LHCN-M2 (cell line): ENCODE measurements at regions not wholly inside any gene's neighbourhood (a gene's known extent, or its start where the extent isn't known, plus 50 kb on each side); places are given as distances from the start of the nearest gene placed in this dataset.

Experiments used
- DNase-seq: peaks from one replicate; pipeline ENCODE4 v3.0.0-alpha.2; 2012; ENCODE audit warnings: low read depth

DNA sequence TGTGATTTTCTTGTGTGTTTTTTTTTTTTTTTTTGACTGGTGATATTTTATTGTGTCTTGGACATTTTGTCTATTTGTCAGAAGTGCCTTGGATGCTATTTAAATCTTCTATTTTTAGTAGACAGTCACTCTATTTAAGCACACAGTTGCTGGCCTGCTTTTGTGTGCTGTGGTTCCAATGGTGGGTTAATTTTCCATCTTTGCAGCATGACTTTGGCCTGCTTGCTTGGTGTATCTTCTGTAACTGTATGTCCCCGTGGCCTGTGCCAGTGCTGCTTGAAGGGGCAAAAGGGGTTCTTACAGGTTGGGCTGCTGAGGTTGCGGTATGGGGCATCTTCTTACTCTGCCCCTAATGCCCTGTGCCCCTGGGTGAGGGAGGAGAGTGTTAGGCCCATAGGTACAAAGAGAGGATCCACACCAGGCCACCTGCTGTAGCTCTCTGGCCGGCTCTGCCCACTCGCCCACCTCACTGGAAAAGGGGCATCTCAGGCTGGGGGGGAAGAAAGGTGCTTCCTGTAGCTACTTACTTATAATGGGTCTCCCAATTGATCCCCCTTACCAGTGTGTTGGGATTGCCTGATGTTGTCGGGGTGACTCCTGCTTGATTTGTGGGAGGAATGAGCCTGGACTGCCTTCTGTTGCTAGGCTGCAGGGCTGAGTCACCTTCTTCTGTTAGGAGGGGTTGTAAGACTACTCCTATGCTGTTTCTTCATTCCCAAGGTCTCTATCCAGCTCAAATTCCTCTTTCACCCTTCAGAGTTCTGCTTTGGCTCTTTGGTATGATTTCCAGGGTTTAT lies 490.0 kb upstream of the HS6ST1 start:
- DNase-seq = no peak

DNA sequence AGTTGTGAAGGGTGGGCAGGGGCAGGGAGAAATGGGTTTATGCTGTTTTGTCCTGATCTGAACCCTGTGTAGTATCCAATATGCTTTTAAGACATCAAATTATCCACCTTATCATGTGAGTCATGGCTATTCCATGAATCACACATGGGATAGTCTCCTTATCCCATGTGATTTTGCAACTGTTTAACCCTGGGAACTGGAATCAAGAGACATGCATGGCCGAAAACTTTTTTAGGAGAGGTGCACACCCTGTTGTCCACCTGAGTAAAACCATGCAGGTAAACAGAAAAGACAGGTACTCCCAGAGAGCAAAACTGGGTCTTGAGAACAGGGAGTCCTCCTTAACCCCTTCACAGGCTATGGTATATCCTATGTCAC lies 490.6 kb upstream of the HS6ST1 start:
- no peak for DNase-seq

DNA sequence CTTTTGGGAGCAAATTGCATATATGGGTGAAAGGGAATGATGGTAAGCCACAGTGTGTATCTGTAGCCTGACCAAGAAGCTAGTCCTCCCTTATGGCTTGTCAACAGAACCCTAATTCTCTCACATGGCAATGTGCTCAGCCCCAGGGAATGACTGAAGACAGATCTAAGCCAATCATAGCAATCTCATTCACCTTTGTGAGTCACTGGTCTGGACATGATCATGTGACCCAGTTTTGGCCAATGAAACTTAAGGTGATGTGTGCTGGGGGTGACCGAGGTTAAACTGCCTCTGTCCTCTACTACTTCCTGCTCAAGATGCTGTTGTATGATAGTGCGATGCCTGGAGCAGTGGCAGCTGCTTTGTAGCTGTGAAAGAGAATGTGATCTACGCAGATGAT lies 491.2 kb upstream of the HS6ST1 start:
- DNase-seq = no peak

DNA sequence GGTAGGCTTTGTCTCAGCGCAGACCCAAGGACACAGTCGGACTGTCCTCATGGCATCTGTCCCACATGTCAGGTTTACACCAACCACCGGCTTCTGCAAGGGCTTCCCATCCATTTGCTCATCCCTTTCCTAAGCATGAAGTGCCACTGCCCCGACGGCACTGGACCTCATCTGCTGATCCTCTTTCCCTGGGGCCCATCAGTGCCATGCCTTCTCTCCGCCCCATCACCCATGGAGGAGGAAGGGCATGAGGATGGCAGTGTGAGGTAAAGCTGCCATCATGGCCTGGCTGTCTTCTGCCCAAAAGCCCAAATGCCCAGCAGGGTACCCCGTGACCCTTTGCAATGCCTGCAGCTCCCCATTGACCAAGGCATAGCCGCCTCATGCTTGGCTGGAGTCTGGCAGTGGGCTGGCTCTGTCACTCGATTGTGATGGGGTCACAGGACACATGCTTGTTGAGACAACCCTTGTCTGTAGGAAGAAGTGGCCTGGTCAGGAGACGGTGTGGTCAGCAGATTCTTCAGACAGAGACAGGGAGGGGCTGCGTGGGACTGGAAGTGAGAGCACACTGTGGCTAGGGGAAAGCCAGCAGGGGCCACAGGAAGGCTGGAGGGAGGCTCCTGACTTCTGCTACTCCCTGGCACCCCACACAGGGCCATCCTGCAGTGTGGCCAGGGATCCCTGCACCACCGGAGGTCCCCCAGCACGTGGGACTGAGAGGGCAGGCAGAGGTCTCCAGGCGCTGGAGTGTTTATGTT lies 493.7 kb upstream of the HS6ST1 start:
- no peak for DNase-seq

DNA sequence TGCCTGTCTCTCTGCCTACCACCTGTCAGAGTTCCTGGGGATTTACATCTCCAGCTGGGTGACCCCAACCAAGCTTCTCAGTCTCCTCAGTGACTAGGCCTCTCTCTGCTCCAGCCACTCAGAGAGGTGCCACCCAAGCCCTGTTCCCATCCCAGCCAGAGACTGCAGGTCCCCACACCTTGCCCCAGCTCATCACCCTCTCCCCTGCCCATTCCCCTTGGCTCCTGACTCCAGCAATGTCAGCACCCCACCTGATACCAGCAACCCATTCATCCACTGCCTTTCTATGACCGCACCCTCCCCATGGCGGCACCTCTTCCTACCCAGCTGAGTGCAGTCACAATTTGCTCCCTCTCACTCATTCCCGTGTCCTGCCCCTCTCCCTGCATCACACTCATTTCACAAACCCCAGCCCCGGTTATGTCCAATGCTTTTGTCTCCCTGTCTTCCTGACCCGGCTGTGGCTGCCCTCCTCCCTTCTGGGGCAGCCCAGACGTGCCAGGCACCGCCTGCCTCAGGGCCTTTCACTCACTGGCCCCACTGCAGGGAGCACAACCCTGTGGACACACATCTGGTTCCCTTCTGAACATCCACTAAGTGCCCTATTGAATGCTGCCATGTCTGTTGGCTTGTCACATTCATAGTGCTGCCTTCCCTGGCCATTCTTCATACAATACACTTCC lies 494.8 kb upstream of the HS6ST1 start:
- no peak for DNase-seq

DNA sequence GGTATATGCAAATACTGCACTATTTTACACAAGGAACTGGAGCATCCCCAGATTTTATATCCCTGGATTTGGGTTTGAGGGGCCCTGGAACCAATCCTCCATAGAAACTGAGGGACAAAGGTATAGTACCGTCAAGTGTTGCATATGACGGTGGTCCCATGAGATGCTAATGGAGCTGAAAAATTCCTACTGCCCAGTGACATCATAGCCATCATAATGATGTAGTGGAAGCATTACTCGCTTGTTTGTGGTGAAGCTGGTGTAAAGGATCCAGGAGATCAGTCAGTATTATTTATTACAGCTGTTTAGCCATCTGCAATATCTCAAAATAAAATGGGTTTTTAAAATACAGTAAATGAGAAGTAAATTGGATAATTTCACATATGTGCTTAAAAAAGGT lies 496.6 kb upstream of the HS6ST1 start:
- no peak for DNase-seq

DNA sequence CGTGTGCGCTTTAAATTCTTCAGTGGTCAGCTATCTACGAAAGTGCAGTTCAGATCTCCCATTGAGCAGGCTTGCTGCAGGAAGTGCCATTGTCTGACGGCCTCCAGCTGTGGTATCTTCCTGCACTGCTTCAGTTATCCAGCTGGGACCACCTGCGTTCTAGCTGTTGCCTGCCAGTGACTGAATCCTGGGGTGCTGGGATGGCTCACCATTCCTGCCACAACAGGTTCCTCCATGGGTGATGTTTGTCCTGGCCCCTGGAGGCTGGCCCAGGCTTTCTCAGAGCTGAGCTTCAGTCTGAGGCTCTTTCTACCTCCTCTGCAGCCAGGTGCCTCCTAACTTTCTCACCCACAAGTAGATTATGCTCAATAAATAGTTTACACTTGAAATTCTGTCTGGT lies 498.5 kb upstream of the HS6ST1 start:
- DNase-seq = no peak

DNA sequence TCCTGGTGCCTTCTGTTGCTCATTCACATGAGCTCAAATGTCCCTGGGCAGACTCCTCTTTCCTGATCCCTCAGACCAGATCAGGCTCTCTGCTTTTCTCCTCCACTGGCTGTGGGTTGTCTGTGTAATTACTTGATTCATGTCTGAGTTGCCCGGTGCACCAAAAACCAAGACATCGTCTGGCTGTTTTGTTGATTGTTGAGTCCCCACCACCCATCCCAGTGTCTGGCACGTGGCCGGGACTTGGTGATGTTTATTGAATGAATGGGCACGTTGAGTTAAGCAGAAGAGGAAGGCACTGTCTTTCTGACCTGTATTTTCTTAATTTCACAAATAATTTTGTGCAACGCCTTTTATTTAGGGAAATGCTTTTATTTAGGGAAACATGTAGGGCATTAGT lies 499.1 kb upstream of the HS6ST1 start:
- no peak for DNase-seq

DNA sequence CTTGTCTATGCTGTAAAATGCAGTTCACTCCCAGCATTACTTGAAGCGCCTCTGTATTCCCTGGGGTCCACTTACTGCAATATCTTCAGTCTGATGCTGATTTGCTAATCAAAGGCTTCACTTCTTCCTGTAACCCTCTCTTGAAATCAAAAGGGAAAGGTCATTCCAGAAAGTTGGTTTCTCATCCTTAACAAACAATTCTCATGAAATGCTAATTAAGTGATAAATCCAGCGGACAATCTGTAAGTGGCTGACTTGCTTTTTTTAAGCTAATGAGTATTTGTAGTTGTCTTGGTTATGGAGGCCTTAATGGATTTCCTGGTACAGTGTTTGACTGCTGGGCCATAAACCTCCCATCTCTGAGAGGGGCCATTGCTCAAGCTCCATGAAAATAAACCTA lies 499.6 kb upstream of the HS6ST1 start:
- DNase-seq = no peak

DNA sequence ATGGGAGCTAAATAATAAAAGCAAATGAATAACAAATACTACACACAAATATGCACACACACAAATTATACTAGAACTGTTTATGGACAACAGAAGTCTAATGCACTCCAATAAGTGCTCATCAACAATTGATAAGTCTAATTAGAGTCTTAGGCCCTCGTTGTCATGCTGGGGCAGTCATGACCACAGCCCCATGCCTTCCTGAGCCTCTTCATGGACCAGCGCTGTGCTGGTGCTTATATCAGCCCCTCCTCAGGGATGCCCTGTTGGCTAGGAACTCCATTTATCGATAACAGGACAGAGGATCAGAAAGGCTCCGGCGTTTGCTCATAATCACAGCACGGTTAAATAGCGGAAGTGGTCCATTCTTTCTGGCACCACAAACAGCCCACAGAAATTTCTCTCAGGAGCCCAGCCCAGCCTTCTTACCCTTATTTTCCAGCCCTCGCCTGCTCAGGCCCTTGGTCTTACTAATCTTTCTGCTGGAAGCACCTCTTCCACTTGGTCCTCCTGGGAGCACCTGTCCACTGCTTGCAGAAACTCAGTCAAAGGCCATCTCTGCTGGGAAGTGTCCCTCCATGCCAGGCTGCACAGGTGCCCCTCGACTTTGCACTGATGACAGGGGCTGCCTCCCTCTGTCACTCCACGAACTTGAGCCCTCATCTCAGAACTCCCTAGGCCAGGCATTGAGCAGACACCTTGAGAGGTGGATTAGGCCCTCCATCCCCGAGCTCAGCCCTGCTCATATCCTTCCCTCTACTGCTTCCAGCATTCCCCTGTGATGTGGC lies 500.2 kb upstream of the HS6ST1 start:
- DNase-seq = no peak

DNA sequence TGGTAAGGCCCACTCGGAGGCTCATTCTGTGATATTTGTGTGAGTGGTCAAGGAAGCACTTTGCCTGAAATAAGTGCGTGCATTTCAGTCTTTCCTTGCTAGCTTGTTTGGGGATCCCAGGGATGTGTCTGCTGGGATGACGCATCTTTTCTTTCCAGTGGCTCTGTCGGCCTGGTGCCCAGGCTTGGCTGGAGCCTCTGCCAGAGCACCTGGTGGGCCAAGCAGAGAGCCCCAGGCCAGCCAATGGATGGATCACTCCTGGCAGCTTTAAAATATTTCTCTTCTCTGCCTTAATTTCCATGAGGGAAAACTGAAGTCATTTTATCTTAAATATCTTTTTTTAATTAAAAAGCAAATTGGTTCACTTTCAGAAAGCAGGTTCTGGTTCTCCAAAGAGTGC lies 501.8 kb upstream of the HS6ST1 start:
- no peak for DNase-seq

DNA sequence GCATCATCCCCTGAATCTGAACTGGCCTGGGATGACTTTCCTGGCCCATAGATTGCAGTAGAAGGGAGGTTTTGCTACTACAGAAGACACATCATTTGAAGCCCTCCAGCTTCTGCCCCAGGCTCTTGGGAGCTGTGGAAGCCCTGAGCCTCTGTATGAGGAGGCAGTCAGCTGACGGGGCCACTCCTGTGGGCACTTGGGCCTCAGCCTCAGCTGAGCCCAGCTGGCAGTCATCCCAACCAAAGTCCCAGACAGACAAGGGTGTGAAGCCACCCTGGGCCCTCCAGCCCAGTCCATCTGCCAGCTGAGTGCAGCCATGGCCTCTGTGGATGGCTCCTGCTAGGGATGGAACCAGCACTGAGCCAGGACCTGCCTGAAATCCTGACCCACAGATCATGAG lies 502.3 kb upstream of the HS6ST1 start:
- no peak for DNase-seq

DNA sequence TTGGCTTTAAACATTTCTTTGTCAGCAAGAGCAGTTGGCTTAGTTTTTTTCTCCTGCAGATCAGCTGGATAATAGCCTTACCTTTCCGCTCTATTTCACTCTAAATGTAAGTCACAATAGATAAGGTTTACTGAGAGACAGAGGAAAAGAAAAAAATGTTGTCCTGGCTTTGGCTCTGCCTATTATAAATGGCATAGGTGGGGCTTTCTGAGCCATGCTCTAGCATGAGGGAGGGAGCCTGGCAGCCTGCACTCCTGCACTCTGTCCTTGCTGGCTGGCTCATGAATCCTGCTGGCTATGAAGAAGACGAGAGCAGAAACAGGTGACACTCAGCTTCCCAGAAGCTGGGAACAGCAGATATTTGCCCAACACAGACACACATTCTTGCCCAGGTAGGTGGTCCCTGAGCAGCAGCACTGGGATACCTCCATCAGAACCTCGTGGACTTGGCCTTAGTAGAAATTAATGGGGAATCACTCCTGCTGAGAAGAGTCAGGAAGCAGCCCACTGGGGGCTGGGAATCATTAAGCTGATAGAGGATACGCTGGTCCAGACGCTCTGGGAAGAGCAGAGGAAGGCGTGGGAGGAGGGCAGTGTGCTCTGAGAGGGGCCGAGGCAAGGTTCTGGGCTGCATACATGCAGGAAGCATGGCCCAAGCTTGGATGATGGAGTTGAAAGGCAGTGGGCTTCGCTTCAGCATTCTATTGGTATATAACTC lies 514.4 kb upstream of the HS6ST1 start:
- no peak for DNase-seq

DNA sequence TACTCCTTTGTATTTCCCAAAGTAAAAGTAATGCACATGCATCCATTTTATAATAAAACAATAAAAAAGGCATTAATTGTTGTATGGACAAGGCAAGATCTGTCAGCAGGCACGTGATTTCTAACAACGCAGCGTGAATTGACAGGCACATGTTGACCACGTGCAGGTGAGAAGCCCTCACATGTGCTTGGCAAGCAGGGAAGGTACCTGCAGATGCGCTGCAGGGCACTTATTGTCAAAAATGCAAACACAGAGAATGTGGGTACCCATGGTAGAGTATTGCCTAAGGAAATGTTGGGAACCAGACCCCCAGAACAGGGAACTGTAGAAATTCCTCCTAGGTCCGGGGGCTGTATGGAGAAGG lies 515.0 kb upstream of the HS6ST1 start:
- DNase-seq = no peak

DNA sequence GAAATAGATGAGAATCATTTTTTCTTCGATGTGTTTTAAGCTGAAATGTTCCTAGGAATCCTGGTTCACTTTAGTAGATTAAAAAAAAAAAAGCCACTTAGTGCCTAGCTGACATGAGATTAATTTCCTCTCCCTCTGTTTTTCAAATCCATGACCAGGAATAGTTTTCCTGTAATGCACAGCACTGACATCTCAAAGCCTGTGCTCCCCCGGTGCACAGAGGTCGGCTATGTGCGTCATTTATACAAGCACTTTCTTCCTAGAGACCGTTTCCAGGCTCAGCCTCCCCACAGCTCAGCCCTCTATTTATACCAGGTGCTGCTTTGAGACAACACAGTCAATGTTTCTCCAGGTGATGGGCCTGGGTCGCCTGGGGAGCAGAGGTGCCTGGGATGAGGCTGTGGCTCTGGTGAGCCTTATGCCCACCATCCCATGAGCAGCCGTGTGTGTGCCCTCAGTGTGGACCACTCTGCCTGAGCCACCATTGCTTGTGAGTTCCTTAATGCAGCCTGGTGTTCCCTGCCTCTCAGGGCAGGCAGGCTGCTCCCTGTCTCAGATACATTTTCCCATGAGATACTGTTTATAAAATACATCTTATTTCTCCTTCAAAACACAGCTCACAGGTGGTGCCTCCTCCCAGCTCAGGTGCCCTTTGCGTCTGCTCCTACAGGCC lies 515.7 kb upstream of the HS6ST1 start:
- no peak for DNase-seq

DNA sequence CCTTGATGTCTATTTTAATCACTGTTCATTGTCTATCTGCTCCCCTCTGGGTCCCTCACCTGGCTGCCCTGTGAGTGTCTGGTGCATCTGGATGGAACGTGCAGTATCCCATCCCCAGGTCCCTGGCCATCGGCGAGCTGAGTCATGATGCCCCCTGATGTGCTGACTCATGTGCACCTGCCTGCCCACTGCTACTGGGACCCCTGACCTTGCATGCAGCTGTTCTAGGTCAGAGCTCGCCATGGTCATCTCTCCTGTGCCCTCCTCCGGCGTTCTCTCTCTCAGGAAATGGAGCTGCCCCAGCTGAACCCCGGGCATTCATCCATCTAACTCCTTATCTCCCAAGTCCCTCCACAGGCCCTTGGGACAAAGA lies 516.2 kb upstream of the HS6ST1 start:
- no peak for DNase-seq

DNA sequence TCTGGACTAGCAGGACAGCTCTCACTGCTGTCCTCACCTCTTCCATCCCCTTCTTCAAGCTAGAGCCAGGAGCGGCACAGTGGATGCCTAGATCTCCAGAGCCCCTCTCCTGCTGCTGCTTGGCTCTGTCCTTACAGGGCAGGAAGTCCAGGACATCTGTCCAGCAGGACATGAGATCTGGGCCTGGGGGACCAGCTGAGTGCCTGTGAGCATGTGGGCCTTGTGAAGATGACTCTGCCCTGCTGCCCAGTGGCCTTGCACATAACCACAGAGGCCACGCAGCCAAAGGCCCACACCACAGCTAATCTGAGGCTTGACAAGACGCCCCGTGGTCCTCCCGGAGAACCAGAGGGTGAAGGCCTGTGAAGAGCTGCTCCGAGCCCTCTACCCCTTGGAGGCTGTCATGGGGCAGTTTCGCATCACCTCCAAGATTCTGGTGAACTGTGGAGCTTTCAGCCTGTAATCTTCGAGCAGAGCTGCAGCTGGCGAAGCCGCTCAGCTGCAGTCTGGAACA lies 516.7 kb upstream of the HS6ST1 start:
- no peak for DNase-seq

DNA sequence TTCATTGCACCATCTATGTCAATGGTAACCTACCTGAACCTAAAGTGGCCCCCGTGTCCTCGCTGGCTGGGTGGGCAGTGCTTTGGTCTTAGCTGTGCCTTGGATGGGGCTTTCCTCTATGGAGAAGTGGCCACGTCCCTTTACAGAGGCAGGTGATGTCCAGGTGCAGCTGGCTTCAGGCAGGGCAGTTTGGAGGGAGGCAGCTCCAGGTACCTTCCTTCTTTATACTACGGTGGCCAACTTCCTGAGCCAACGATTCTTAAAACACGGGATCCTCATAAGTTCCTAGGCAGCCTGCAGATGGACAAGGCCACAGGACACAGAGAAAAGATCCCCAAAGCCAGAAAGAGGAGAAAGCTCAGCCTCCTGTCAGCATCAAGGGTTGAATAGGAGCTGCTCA lies 517.3 kb upstream of the HS6ST1 start:
- no peak for DNase-seq

DNA sequence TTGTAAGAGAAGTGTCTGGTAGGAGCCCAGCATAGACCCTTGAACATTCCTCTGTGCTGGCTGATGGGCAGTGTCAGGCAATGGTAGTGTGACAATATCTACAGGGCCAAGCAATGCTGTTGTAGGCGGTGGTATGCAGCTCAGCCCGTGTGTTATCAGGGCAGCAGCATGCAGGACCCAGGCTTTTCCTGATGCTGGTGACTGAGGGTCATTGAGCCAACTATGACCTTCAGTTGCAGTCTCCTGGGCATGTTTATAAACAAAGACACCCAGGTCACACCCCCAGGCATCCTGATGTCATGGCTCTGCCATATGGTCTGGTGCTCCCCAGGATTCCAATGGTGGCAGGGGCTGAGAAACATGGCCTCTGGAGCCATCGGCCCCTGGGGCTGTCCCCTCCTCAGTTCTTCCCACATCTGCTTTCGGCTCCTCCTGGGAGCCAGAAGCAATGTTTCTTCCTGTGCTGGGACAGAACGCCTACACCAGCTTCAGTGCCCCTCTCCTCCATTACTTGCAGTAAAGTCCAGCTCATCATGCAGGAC lies 518.0 kb upstream of the HS6ST1 start:
- no peak for DNase-seq

DNA sequence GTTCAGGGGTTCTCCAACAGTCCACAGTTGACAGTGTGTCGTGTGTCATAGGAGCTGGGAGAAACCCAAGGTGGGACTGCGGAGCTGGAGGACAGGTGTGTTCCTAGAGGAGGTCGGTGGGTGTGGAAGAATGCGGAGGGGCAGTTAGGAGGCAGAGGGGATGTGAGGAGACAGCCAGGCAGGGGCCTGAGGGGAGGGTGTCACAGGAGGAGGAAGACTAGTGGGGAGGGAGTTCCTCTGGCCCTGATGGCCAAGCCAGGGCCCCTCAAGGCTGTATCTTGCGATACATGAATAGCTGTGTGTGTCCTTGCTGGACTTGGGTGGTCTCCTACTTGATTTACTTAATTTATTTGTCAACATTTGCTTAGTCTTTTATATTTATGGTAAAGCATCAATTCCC lies 519.6 kb upstream of the HS6ST1 start:
- DNase-seq = no peak
